Astrocyte (in vitro differentiated cells and primary cell): ENCODE measurements at regions not wholly inside any gene's neighbourhood (a gene's known extent, or its start where the extent isn't known, plus 50 kb on each side); places are given as distances from the start of the nearest gene placed in this dataset.

Source experiments
- DNase-seq: peaks from one replicate; pipeline ENCODE4 v3.0.0-alpha.2; 2010; ENCODE audit warnings: low read depth
- FAIRE-seq: peaks from 2 replicates; lab custom pipeline; 2011; peaks lifted over from hg19 to GRCh38; lab: Jason Lieb, UNC
- H2AFZ ChIP-seq: 2 replicates; pipeline ENCODE4 v1.6.0; 2012; ENCODE audit warnings: low read depth, low read length, inconsistent platforms
- H3K27ac ChIP-seq: 2 replicates; pipeline ENCODE4 v1.5.1; 2011; ENCODE audit warnings: low read depth, low read length, inconsistent platforms
- H3K27me3 ChIP-seq: 2 replicates; pipeline ENCODE4 v1.6.0; 2011; ENCODE audit warnings: low read length, inconsistent platforms; ENCODE audit not compliant: insufficient read depth
- H3K36me3 ChIP-seq: 2 replicates; pipeline ENCODE4 v1.5.1; 2011; ENCODE audit warnings: low read length, inconsistent platforms; ENCODE audit not compliant: insufficient read depth
- H3K4me1 ChIP-seq: 2 replicates; pipeline ENCODE4 v1.5.1; 2011; ENCODE audit warnings: low read length, inconsistent platforms; ENCODE audit not compliant: insufficient read depth
- H3K4me2 ChIP-seq: 2 replicates; pipeline ENCODE4 v1.6.0; 2012; ENCODE audit warnings: low read length, inconsistent platforms
- H3K4me3 ChIP-seq: 2 replicates; pipeline ENCODE4 v1.5.1; 2011; ENCODE audit warnings: low read depth, mild to moderate bottlenecking, low read length, inconsistent platforms; ENCODE audit not compliant: insufficient read depth
- H3K79me2 ChIP-seq: 2 replicates; pipeline ENCODE4 v1.6.0; 2012; ENCODE audit warnings: mild to moderate bottlenecking, low read length, inconsistent platforms; ENCODE audit not compliant: insufficient read depth
- H3K9ac ChIP-seq: 2 replicates; pipeline ENCODE4 v1.6.0; 2012; ENCODE audit warnings: mild to moderate bottlenecking, low read length, inconsistent platforms
- H3K9me3 ChIP-seq: 2 replicates; pipeline ENCODE4 v1.5.1; 2012; ENCODE audit warnings: low read depth, mild to moderate bottlenecking, low read length, inconsistent platforms; ENCODE audit not compliant: insufficient read depth
- H4K20me1 ChIP-seq: 2 replicates; pipeline ENCODE4 v1.6.0; 2012; ENCODE audit warnings: low read length, inconsistent platforms; ENCODE audit not compliant: insufficient read depth
- H3K27ac Mint-ChIP-seq: one replicate; pipeline ENCODE4 v1.8.0; 2021; ENCODE audit warnings: mild to moderate bottlenecking, mixed read lengths; ENCODE audit not compliant: unreplicated experiment
- H3K27me3 Mint-ChIP-seq: one replicate; pipeline ENCODE4 v1.8.0; 2021; ENCODE audit warnings: low read depth, mixed read lengths; ENCODE audit not compliant: unreplicated experiment
- H3K36me3 Mint-ChIP-seq: one replicate; pipeline ENCODE4 v1.8.0; 2021; ENCODE audit warnings: low read depth, mixed read lengths; ENCODE audit not compliant: unreplicated experiment
- H3K4me1 Mint-ChIP-seq: one replicate; pipeline ENCODE4 v1.8.0; 2021; ENCODE audit warnings: low read depth, mixed read lengths; ENCODE audit not compliant: unreplicated experiment
- H3K4me3 Mint-ChIP-seq: one replicate; pipeline ENCODE4 v1.8.0; 2021; ENCODE audit warnings: mild to moderate bottlenecking, moderate library complexity, mixed read lengths; ENCODE audit not compliant: unreplicated experiment
- H3K9me3 Mint-ChIP-seq: one replicate; pipeline ENCODE4 v1.8.0; 2021; ENCODE audit warnings: mild to moderate bottlenecking, mixed read lengths; ENCODE audit not compliant: unreplicated experiment
- EZH2 ChIP-seq: IDR thresholded peaks from 2 replicates; pipeline ENCODE4 v1.6.1; 2012; ENCODE audit warnings: mild to moderate bottlenecking, low read length, inconsistent platforms; ENCODE audit not compliant: insufficient read depth
- TF ChIP-seq, protein P1 (sequence below): IDR thresholded peaks from 2 replicates; pipeline ENCODE4 v1.5.1; 2011; ENCODE audit warnings: low read depth, mild to moderate bottlenecking, inconsistent platforms, low read length, moderate library complexity; ENCODE audit not compliant: insufficient read depth

DNA sequence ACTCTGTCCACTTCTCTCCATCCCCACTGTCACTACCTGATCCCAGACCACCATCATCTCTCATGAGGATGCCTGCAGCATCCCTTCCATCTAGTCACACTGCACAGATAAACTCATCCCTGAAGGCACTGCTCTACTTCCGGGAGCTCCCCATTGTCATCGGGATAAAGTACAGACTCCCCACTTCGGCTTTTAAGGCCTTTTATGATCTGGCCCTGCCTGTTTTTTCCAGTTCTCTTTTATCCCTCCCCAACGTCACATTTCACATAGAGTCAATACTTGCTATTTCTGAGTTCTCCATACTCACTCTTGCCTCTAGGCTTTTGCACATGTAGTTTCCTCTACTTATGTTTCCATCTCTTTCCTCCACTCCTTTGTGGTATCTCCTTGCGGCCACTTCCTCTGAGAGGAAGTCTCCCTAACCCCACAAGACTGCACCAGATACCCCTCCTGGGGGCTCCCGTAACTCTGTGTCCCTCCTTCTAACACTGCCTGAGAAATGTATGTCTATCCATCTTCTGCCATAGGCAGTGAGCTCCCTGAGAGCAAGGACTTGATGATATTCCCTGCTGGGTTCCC lies 66.9 kb downstream of the COPRS start:
- FAIRE-seq (no peak), DNase-seq (no peak)
- no peak overlapping the region for H3K4me3 ChIP-seq
- no peak for TF ChIP-seq EZH2
- TF ChIP-seq, protein P1, sequence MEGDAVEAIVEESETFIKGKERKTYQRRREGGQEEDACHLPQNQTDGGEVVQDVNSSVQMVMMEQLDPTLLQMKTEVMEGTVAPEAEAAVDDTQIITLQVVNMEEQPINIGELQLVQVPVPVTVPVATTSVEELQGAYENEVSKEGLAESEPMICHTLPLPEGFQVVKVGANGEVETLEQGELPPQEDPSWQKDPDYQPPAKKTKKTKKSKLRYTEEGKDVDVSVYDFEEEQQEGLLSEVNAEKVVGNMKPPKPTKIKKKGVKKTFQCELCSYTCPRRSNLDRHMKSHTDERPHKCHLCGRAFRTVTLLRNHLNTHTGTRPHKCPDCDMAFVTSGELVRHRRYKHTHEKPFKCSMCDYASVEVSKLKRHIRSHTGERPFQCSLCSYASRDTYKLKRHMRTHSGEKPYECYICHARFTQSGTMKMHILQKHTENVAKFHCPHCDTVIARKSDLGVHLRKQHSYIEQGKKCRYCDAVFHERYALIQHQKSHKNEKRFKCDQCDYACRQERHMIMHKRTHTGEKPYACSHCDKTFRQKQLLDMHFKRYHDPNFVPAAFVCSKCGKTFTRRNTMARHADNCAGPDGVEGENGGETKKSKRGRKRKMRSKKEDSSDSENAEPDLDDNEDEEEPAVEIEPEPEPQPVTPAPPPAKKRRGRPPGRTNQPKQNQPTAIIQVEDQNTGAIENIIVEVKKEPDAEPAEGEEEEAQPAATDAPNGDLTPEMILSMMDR = no peak
- no peak overlapping the region for H2AFZ ChIP-seq
- Mint-ChIP-seq H3K9me3 (peaks cover 4% of the 10 kb centered on the region), H3K4me1 (peaks cover 7% of the 10 kb centered on the region), H3K36me3 (peaks cover 2% of the 10 kb centered on the region), H3K27me3 (peaks cover 23% of the 10 kb centered on the region), H3K4me3 (no peak overlapping the region), H3K27ac (no peak overlapping the region)
- H3K27me3 ChIP-seq = peaks cover 3% of the 10 kb centered on the region
- no peak overlapping the region for H3K27ac ChIP-seq
- H4K20me1 ChIP-seq = no peaks in the 10 kb centered on the region
- H3K4me2 ChIP-seq = no peak overlapping the region
- H3K9me3 ChIP-seq = no peaks in the 10 kb centered on the region
- H3K79me2 ChIP-seq = no peaks in the 10 kb centered on the region
- no peak overlapping the region for H3K9ac ChIP-seq
- H3K4me1 ChIP-seq = peaks cover 12% of the 10 kb centered on the region
- no peaks in the 10 kb centered on the region for H3K36me3 ChIP-seq

DNA sequence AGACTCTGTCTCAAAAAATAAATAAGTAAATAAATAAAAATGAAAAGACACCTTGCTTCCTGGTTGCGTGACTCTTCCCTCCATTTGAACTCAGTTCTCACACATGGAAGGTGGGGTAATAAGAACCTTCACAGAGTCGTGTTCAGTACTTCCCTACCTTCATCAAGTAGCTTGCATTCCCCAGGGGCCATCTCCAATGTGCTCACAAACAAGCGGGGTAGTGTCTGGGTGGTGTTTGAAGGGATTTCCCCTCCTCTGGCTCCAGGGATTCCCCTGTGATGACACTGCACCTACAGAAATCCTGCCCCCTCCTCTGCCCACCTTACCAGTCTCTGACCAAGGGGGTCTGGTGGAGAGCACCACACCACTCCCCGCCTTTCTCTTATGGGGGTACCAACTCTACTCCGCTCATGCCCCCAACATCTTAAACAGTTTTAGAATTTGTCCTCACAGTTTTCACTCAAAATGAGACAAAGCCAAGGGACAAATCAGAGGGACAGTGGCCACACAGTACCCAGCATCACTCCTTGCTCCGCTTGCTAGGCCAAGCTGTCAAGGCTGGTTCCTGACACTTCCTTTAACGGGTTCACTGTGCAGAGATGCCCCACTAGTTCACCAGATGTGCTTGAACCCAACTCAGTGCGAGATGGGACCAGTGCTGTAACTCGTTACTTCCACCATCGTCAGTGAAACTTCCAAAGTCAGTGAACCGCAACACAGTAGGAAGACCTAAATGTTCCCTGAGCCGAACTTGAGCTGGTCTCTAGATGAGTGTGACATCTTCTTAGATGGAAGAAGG lies 69.1 kb downstream of the COPRS start:
- Histone ChIP-seq H3K4me1 (peaks cover 12% of the 10 kb centered on the region), H3K27me3 (peaks cover 3% of the 10 kb centered on the region), H2AFZ (no peak overlapping the region), H3K4me3 (no peak overlapping the region), H3K9ac (no peak overlapping the region), H3K36me3 (no peaks in the 10 kb centered on the region), H3K27ac (no peak overlapping the region), H3K9me3 (no peaks in the 10 kb centered on the region), H3K4me2 (no peak overlapping the region), H4K20me1 (no peaks in the 10 kb centered on the region), H3K79me2 (no peaks in the 10 kb centered on the region)
- FAIRE-seq (no peak), DNase-seq (no peak)
- peaks cover 2% of the 10 kb centered on the region for H3K36me3 Mint-ChIP-seq
- peaks cover 25% of the 10 kb centered on the region for H3K27me3 Mint-ChIP-seq
- no peak overlapping the region for H3K4me3 Mint-ChIP-seq
- no peak for TF ChIP-seq EZH2
- TF ChIP-seq, protein P1 = no peak
- H3K27ac Mint-ChIP-seq = no peak overlapping the region
- H3K9me3 Mint-ChIP-seq = peaks cover 10% of the 10 kb centered on the region
- H3K4me1 Mint-ChIP-seq = peaks cover 7% of the 10 kb centered on the region

DNA sequence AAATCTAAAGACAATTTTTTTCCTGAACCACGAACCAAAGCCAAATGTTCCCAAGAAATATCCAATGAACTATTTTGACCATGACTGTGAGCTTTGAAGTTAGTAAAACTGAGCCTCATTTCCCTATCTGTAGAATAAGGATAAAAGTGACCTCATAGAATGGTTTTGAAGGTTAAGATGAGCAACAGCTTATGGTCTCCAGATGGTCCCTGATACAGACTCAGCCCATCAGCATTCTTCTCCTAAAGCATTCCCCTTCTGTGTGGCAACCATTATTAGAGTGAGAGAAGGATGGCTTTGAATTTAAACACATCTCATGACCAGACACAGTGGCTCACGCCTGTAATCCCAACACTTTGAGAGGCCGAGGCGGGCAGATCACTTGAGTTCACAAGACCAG lies 70.1 kb downstream of the COPRS start:
- peaks cover 12% of the 10 kb centered on the region for H3K4me1 ChIP-seq
- peaks cover 3% of the 10 kb centered on the region for H3K27me3 ChIP-seq
- H3K36me3 ChIP-seq = no peaks in the 10 kb centered on the region
- peak overlapping the region; percentile 23 for H3K4me2 ChIP-seq
- Mint-ChIP-seq H3K36me3 (peaks cover 2% of the 10 kb centered on the region), H3K9me3 (peaks cover 14% of the 10 kb centered on the region), H3K27ac (peak overlapping the region; percentile 10), H3K4me3 (no peak overlapping the region), H3K4me1 (peaks cover 7% of the 10 kb centered on the region), H3K27me3 (peaks cover 29% of the 10 kb centered on the region)
- no peak for FAIRE-seq
- H3K79me2 ChIP-seq = no peaks in the 10 kb centered on the region
- no peak overlapping the region for H3K9ac ChIP-seq
- no peak for TF ChIP-seq EZH2
- TF ChIP-seq, protein P1 = no peak
- DNase-seq = peak; percentile 40
- no peaks in the 10 kb centered on the region for H4K20me1 ChIP-seq
- no peaks in the 10 kb centered on the region for H3K9me3 ChIP-seq
- H3K4me3 ChIP-seq = no peak overlapping the region
- H2AFZ ChIP-seq = peak overlapping the region; percentile 74
- peak overlapping the region; percentile 66 for H3K27ac ChIP-seq
